Fibroblast of lung (primary cell): ENCODE measurements at regions not wholly inside any gene's neighbourhood (a gene's known extent, or its start where the extent isn't known, plus 50 kb on each side); places are given as distances from the start of the nearest gene placed in this dataset.

ENCODE experiments used
- CTCF ChIP-seq, 2 donors: IDR thresholded peaks in 1 of 2; conservative IDR thresholded peaks in 1 of 2; 1 replicate in 1 of 2; 2 replicates in 1 of 2; pipeline ENCODE4 v1.5.1; 2011 to 2012; ENCODE audit warnings: low read length in 2 of 2, control low read depth in 1 of 2, inconsistent platforms in 1 of 2, low read depth in 1 of 2, mild to moderate bottlenecking in 1 of 2
- EZH2 ChIP-seq: IDR thresholded peaks from 2 replicates; pipeline ENCODE4 v1.5.1; 2012; ENCODE audit warnings: low read length, control low read depth, mild to moderate bottlenecking; ENCODE audit errors: missing control alignments

DNA sequence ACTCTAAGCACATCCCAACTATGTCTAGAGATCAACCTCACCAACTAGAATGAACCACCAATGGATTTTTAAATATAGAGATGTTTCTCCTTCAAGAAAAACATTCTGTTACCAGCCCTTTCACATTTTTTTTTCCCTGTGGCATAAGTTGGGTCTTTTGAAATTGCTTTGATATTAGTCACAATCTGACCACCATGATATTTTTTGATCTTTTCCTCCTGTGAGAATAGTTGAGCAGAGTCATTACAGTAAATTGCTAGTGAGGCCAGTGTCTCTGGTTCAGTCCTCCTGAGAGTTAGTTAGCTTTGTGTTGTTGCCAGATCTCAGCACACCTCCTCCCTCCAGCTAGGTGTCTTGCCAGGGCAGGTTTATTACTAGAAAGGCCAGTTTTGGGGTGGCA, 79.7 kb upstream of the MYLIP start:
- no peak for TF ChIP-seq CTCF (conservative IDR thresholded peaks at IDR 0.05 in 1 of 2, IDR thresholded peaks at IDR 0.05 in 1 of 2; ENCODE audit: low read depth in 1 of 2, low read length in 2 of 2)
- no peak for TF ChIP-seq EZH2
